Left lung (tissue), 4 donors: ENCODE measurements at regions not wholly inside any gene's neighbourhood (a gene's known extent, or its start where the extent isn't known, plus 50 kb on each side); places are given as distances from the start of the nearest gene placed in this dataset.
"Not testable (repeated sequence)": the region's sequence is repeated elsewhere in the genome, so short reads cannot be mapped to it uniquely, and the experiment has no call there.

Experiments
- ATAC-seq: fragments of 200-7000 bp; cut with Tn5 transposase; one replicate; pipeline ENCODE4 v1.9.1; 2020; ENCODE audit warnings: moderate library complexity
- DNase-seq, 4 donors: peaks; one replicate each; pipeline ENCODE4 v3.0.0-alpha.2; 2013 to 2020
- H3K27ac ChIP-seq, 2 donors: fragments of 200-600 bp; sonication (generic) in 1 of 2; one replicate each; pipeline versions ENCODE4 v1.5.0 to v1.8.0; 2020 to 2021
- H3K27me3 ChIP-seq, 2 donors: fragments of 200-600 bp; sonication (generic) in 1 of 2; one replicate each; pipeline versions ENCODE4 v1.5.0 to v1.8.0; 2020 to 2021
- H3K36me3 ChIP-seq, 2 donors: fragments of 200-600 bp; sonication (generic) in 1 of 2; one replicate each; pipeline versions ENCODE4 v1.5.0 to v1.8.0; 2020 to 2021
- H3K4me1 ChIP-seq, 2 donors: fragments of 200-600 bp; one replicate each; pipeline ENCODE4 v1.8.0; 2021
- H3K4me3 ChIP-seq, 2 donors: fragments of 200-600 bp; sonication (generic) in 1 of 2; one replicate each; pipeline versions ENCODE4 v1.5.0 to v1.8.0; 2020 to 2021; ENCODE audit warnings: mild to moderate bottlenecking in 1 of 2
- H3K9me3 ChIP-seq, 2 donors: fragments of 200-600 bp; sonication (generic) in 1 of 2; one replicate each; pipeline versions ENCODE4 v1.5.0 to v1.8.0; 2020 to 2021
- CTCF ChIP-seq, 2 donors: fragments of 200-600 bp; sonication (generic) in 1 of 2; IDR thresholded peaks; one replicate each; pipeline versions ENCODE4 v1.5.0 to v1.8.0; 2021; ENCODE audit warnings: antibody characterized with exemption in 2 of 2
- intact Hi-C, 2 donors: fragments of 100-400 bp; cut with DNase I; formaldehyde crosslinking; loops; one replicate each; pipeline versions ENCODE4 v1.11.2 to v1.14.2; 2022
- donor health status: DM: no; HTN: yes; CAD: no.
- donor health status: DM: no; HTN: no; CAD: no.

- Histone ChIP-seq H3K27me3 (no peaks in the 10 kb centered on the region), H3K27ac (no peak overlapping the region), H3K9me3 (no peaks in the 10 kb centered on the region), H3K4me3 (no peak overlapping the region), H3K4me1 (no peaks in the 10 kb centered on the region), H3K36me3 (no peaks in the 10 kb centered on the region)
- no peak for ATAC-seq
- no peak for DNase-seq
- intact Hi-C loops, result no loop called here
- TF ChIP-seq CTCF (IDR thresholded peaks at IDR 0.05), result no peak
Measured at GRCh38 chr10:45144326-45145070, 143.8 kb downstream of the ZNF22 start.

DNA sequence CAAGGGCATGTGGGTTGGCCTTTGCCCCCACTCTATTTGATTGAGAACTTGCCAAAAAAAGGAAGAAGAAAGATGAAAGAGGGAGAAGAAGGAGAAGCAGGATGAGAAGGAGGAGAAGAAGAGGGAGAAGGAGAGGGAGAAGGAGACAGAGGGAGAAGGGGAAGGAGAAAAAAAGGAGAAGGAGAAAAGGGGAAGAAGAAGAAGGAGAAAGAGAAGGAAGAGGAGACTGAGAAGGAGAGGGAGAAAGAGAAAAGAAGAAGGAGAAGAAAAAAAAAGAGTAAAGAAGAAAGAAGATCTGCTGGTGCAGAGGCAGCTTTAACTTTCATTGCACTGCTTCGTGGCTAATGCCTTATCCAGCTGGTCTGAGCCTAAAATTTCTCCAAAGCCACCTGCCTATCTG is 144.4 kb downstream of the ZNF22 start:
- not testable (repeated sequence) for ATAC-seq

GRCh38 chr10:45147000-45147399 is 146.3 kb downstream of the ZNF22 start:
- H3K27me3 ChIP-seq, result no peaks in the 10 kb centered on the region
- no peak for TF ChIP-seq CTCF (IDR thresholded peaks at IDR 0.05)
- no peak for DNase-seq
- intact Hi-C loops, result no loop called here
- H3K27ac ChIP-seq, result no peak overlapping the region
- no peaks in the 10 kb centered on the region for H3K4me1 ChIP-seq
- H3K36me3 ChIP-seq, result no peaks in the 10 kb centered on the region
- ATAC-seq, result no peak
- no peaks in the 10 kb centered on the region for H3K9me3 ChIP-seq
- no peak overlapping the region for H3K4me3 ChIP-seq

More for the DNA sequence above, 144.4 kb downstream of the ZNF22 start:
- H3K27me3 ChIP-seq, intact Hi-C loops, H3K27ac ChIP-seq, H3K4me1 ChIP-seq, H3K4me3 ChIP-seq, H3K36me3 ChIP-seq, H3K9me3 ChIP-seq, DNase-seq: not testable (repeated sequence)

GRCh38 chr10:45150997-45151396 is 150.3 kb downstream of the ZNF22 start:
- H3K4me1 ChIP-seq, result no peaks in the 10 kb centered on the region
- H3K9me3 ChIP-seq, result no peaks in the 10 kb centered on the region
- H3K36me3 ChIP-seq, result no peaks in the 10 kb centered on the region
- intact Hi-C loops, result no loop called here
- no peaks in the 10 kb centered on the region for H3K27me3 ChIP-seq
- DNase-seq, result no peak
- ATAC-seq, result no peak
- TF ChIP-seq CTCF (IDR thresholded peaks at IDR 0.05), result no peak
- no peak overlapping the region for H3K27ac ChIP-seq
- no peak overlapping the region for H3K4me3 ChIP-seq

GRCh38 chr10:45151467-45152214 is 150.9 kb downstream of the ZNF22 start:
- no peak for TF ChIP-seq CTCF (IDR thresholded peaks at IDR 0.05)
- H3K36me3 ChIP-seq, result no peaks in the 10 kb centered on the region
- ATAC-seq (no peak), DNase-seq (no peak)
- no peaks in the 10 kb centered on the region for H3K4me1 ChIP-seq
- no peaks in the 10 kb centered on the region for H3K9me3 ChIP-seq
- no peak overlapping the region for H3K27ac ChIP-seq
- intact Hi-C loops, result no loop called here
- H3K27me3 ChIP-seq, result no peaks in the 10 kb centered on the region
- no peak overlapping the region for H3K4me3 ChIP-seq
